Left renal cortex interstitium (tissue), 4 donors: ENCODE measurements at regions not wholly inside any gene's neighbourhood (a gene's known extent, or its start where the extent isn't known, plus 50 kb on each side); places are given as distances from the start of the nearest gene placed in this dataset.
A peak's percentile ranks its signal among the peaks of the same experiment; 100 is the strongest.

Source experiments
- DNase-seq, 4 donors: peaks; one replicate each; pipeline ENCODE4 v3.0.0-alpha.2; 2013; ENCODE audit warnings: low read depth in 4 of 4, low spot score in 2 of 4, missing footprints in 1 of 4

GRCh38 chr11:130727157-130728119 is 188.8 kb downstream of the SNX19 start:
- no peak for DNase-seq

GRCh38 chr11:130728185-130729180 is 187.8 kb downstream of the SNX19 start:
- DNase-seq, result no peak

- no peak for DNase-seq
These were observed 187.1 kb downstream of the SNX19 start for GRCh38 chr11:130729193-130729592.

GRCh38 chr11:130729678-130730300 is 186.5 kb downstream of the SNX19 start:
- DNase-seq, result no peak

- DNase-seq, result no peak
These were observed 184.9 kb downstream of the SNX19 start for GRCh38 chr11:130731401-130731800.

GRCh38 chr11:130732476-130732875 is 183.8 kb downstream of the SNX19 start:
- no peak for DNase-seq

GRCh38 chr11:130737041-130737830 is 179.0 kb downstream of the SNX19 start:
- DNase-seq, result no peak

GRCh38 chr11:130737866-130738431 is 178.3 kb downstream of the SNX19 start:
- peak; percentile 58 to 79 (median 72) for DNase-seq

GRCh38 chr11:130738611-130739010 is 177.7 kb downstream of the SNX19 start:
- peak in 2 of 4 donors; percentile 43 to 62 for DNase-seq

GRCh38 chr11:130740819-130741218 is 175.5 kb downstream of the SNX19 start:
- DNase-seq, result no peak

- DNase-seq, result no peak
These were observed 171.5 kb downstream of the SNX19 start for GRCh38 chr11:130744794-130745193.

- no peak for DNase-seq
These were observed 167.1 kb downstream of the SNX19 start for GRCh38 chr11:130749216-130749615.

GRCh38 chr11:130760515-130761125 is 155.7 kb downstream of the SNX19 start:
- no peak for DNase-seq

GRCh38 chr11:130761560-130762220 is 154.6 kb downstream of the SNX19 start:
- no peak for DNase-seq

- DNase-seq, result no peak
These were observed 153.6 kb downstream of the SNX19 start for GRCh38 chr11:130762638-130763037.

GRCh38 chr11:130763087-130763980 is 152.9 kb downstream of the SNX19 start:
- no peak for DNase-seq

GRCh38 chr11:130765406-130765805 is 150.9 kb downstream of the SNX19 start:
- DNase-seq, result peak in 3 of 4 donors; percentile 64 to 83 (median 70)
